Mucosa of gallbladder (tissue), 1 donor: ENCODE measurements at regions not wholly inside any gene's neighbourhood (a gene's known extent, or its start where the extent isn't known, plus 50 kb on each side); places are given as distances from the start of the nearest gene placed in this dataset.

Experiments
- DNase-seq: peaks from one replicate; pipeline ENCODE4 v3.0.0-alpha.2; 2020; ENCODE audit warnings: low spot score
- donor health status: DM: no; HTN: no; CAD: no.

DNA sequence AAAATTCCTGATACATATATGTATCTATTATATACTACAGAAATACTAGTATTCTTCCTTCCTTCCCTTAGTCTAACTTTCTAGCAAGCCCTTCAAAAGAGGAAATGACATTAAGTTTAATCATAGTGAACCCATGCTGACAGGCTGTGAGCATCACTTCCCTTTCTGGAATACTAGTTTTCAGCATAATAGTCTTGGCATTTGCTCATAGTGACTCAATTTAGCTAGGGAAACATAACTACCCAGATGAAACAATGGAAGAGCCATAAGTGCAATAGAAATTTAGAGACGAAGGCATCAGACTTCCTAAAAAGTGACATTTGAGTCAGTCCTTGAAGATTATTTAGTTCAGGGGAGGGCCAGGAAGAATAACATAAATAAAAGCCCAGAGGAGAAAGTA, 184.5 kb upstream of the CRY1 start:
- no peak for DNase-seq

DNA sequence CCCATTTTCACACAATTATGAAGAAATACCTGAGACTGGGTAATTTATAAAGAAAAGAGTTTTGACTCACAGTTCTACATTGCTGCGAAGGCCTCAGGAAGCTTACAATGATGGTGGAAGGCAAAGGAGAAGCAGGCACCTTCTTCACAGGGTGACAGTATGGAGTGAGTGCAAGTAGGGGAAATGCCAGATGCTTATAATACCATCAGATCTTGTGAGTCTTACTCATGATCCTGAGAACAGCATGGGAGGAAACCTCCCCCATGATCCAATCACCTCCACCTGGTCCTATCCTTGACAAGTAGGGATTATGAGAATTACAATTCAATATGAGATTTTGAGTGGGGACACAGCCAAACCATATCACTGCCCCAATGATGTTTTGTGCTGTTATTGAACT, 189.3 kb upstream of the CRY1 start:
- DNase-seq: no peak

DNA sequence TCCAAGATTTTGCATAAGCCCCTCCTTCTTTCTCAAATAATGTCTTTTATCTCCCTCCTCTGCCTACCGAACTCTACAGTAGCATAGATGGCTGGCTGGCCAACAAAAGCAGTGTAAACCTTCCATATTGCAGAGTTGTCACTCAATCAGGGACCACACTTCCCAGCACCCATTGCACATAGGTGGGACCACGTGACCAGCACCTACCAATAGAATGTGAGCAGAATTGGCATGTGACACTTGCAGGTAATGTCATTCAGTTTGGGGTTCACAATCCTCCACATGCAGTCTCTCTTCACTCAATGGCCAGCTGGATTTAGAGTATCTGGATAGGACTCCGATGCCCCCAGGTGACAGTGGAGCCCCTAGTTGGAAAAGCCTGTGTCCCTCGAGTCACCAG, 190.3 kb upstream of the CRY1 start:
- no peak for DNase-seq

DNA sequence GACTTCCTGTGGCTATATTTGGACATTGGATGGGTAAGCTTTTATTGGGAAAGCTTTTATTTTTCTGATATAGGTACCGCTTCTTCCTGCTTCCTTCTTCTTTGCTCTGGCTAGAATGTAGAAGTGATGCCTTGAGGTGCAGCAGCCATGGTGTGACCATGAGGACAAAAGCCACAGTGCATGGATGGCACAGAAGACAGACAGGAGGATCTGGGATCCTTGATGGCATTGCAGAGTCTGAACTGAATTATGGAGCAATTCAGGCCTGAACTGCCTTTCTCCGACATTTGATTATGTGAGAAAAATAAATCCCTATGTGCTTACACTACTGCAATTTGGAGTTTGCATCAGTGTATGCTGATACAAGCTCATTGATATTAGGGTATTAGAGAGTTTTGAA, 191.3 kb upstream of the CRY1 start:
- no peak for DNase-seq

DNA sequence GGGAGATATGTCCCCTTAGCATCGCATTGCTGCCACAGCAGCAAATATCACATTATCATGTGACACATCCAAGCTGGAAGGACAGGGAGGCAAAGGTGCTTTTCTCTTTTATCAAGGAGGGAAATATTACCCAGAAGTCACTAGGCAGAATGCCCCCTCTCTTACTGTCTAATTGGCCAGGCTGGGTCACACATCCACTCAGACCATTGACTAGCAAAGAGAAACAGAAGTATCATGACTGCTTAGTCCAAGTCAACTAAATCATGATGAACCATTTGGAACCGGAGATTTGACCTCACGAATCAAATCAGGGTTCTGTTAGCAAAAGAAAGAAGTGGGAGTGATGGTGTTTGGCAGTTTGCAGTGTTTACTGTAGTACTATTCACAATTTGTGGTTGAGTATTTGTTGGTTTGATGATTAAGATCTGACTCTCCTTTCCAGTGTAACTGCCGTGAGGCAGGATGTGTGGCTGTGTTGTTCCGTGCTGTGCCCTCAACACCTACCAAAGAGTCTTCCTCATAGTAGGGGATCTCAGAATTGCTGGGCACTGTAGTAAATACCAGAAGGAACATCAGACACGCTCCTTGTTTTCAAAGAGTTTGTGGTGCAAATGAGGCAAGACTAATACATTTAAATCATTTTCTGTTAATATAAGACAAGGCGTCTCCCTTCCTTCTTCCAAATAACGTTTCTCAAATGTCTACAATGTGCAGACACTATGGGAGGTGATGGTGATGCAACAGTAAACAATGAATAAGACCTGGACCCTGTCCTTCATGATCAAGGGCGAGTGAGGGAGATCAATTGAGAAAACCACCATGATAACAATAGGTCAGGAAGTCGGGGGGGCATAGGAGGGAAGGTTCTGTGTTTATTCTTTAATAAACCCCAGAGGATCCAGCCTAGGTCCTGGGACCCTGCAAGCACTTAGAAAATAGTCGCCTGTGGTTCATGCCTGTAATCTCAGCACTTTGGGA, 194.4 kb upstream of the CRY1 start:
- DNase-seq: no peak

DNA sequence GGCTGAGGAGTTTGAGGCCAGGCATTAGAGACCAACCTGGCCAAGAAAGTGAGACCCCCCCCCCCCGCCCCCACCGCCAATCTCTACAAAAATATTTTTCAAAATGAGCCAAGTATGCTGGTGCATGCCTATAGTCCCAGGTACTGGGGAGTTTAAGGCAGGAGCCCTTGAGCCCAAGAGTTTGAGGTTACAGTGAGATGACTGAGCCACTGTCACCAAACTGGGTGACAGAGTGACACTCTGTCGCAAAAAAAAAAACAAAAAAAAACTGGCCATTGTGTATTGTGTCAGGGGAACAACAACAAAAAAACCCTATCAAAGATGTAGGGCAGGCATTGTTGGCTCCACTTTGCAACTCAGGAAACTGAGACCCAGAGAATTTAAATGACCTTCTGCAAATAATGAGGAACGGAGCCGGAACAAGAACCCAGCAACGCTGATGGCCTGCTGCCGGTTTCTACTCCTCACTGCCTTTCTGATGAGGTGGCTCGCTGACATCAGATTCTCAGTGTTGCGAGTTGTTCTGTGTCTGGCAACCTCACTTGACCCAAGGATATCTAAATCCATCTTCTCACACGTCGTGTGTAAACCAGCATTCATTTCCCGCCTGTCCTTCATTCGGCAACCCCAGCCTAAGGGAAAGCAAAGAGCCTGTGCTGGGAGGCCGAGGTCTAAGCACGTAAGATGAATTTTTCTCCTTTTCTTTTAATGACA, 195.2 kb upstream of the CRY1 start:
- DNase-seq: no peak

DNA sequence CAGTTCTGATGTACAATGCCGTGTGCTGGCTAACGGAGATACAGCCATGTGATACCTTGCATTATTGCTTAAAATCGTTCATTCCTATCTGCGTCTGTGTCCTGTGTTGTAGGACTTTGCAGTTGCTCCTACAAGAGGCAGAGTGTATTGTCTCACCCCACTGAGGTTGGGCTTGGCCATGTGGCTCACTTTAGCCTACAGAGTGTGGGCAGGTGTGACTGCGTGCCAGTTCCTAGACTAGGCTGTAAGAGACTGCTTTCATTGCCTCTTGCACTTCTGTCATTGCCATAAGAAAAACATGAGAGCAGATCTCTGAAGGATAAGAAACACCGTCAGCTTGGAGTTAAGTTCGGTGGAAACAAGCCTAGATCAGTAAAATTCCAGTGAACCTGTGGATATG, 197.7 kb upstream of the CRY1 start:
- no peak for DNase-seq

DNA sequence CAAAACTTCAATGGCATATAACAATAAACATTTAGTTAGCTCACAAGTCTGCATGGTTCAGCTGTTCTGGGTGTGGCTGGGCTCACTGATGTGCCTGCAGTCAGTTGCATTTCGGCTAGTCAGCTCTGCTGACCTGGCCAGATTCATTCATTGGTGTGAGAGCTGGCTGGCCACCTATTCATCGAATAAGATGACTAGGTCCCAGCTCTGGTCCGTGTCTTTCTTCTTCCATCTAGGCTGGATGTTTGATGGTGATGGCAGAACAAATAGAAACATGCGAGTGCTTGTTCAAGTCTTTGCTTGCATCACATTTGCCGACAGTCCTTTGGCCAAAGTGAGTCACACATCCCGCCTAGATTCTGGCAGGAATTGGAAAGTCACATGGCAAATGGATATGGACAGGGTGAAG, 203.3 kb upstream of the CRY1 start:
- DNase-seq: no peak

DNA sequence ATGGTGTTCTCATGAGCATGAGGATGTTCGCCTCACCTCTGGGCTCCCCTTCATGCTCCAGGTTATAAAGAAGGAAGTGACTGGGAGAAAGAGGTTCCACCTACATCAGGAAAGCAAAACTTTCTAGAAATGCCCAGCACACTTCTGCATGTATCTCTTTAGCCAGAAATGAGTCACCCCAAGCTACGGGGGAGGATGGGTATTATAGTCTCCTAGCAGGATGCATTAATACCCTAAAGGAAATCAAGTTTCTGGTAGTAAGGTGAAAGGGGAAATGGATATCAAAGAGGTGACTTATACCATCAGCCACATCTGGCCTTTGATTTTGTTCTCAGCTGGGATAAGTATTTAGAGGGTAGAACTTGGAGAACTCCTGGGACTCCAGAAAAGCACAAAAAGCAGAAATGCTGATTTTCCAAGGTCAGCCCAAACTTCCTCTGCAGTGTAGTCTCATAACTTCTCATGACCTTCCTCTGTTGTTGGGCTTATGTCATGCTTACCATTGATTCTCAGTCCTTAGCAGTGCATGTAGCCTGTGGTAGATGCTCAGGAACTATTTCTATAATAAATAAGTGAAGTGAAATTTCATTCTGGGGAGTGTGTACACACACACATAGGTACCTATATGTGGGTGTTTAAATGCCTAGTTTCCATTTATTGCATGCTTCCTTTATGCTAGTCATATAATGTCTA, 209.4 kb upstream of the CRY1 start:
- DNase-seq: no peak

DNA sequence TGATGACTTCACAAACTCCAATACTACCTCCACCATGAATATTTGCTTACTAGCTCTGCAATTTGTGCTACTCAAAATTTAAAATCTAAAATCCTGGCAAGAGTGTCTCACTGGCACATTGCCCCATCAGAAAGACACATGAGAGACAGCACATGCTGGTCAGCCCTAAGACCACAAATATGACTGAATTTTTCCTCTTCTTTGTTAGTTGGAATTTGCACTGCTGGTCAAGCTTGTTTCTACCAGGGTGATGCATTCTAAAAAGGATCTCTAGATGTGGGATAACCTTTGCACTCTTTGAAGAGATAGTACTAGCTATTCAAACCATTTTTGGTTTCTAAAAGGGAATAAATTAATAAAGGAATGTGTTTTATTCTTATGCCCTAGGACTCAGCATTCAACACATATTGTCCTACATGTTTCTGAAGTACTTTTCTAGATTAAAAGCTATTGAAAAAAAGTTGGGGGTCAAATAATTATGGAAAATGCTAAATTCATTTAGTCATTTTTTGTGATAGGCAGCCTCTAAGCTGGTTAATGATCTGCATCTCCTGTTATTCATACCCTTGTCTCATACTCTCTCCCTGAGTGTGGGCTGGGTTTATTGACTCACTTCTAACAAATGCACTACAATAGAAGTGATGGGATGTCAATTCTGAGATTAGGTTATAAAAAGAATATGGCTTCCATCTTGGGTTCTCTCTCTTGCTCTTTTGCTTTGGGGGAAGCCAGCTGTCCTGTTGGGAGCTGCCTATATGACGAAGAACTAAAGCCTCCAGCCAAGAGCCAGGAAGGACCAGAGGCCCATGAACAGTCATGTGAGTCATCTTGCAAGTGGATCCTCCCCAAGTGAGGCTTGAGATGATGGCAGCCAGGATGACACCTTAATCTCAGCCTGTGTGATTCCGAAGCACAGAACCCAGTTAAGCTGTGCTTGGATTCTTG, 211.5 kb upstream of the CRY1 start:
- DNase-seq: no peak

DNA sequence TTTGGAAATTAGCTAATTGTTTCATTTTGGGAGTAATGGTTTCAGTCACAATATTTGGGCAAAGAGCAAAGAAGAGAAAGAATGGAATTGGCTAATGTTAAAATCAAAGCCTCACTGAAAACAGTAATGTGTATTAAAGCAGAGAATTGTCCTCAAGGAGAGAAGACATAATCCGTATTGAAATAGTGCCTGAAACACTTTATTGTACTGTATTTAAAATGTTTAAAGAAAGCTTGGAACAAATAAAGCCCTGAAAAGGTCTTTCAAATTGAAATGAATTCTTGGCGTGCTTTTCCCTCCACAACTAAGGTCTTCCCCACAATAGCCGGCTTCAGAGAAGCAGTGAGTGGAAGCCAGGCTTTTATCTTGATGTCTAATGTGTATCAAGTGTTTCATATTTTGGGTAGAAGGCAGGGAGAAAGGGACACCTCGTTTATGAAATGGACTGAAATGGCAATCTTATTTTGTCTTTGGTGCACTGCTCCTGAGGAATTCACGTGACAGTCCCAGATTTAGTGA, 212.9 kb upstream of the CRY1 start:
- no peak for DNase-seq

DNA sequence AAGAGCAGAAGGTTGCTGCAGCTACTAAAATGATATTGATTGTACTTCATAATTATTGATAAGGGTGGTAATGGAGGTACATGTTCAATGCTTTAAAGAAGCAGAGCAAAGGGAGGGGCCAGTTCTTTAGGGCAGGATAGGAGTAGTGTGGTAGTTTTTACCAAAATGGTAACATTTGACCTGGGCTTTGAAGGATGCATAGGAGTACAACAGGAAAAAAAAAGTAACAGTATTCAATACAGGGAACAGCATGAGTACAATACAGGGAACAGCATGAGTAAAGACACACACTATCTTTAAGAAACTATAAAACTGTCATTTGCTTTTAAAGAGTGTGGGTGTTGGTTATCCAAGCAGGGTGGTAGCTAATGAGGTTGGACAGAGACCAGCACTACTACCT, 215.0 kb upstream of the CRY1 start:
- no peak for DNase-seq

DNA sequence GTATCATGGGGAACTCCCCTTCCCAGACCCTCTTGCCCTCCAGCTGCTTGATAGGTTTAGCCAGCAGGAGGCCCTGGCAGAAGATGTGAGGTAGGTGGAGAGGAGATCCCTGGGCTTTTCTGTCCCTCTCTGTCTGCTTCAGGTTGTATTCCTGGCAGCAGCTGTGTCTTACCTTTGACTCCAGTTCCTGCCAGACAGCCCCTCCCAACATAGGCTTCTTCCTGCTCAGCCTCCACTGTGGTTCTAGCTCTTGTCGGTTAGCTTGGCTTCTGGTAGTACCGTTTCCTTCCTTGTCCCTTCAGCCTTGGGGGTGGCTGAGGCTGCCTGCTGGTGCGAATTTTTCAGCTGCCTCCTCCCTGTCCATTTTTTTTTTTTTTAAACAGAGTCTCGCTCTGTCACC, 215.7 kb upstream of the CRY1 start:
- no peak for DNase-seq

DNA sequence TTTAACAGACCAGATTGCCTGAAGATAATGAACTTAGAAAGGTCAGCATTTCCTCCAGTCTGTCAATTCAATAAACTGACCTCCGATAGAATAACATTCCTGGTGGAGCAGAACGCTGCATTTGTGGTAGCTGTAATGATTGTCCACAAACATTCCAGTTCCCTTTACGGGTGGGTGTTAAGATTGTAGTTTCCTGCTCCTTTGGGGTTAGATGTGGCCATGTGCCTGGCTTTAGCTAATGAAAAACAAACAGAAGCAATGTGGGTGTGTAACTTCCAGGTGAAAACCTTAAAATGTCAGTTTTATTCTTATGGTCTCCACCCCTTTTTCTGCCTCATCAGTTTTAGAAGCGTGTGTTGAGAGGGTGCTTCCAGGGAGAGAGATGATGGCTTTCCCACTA, 217.3 kb upstream of the CRY1 start:
- no peak for DNase-seq

DNA sequence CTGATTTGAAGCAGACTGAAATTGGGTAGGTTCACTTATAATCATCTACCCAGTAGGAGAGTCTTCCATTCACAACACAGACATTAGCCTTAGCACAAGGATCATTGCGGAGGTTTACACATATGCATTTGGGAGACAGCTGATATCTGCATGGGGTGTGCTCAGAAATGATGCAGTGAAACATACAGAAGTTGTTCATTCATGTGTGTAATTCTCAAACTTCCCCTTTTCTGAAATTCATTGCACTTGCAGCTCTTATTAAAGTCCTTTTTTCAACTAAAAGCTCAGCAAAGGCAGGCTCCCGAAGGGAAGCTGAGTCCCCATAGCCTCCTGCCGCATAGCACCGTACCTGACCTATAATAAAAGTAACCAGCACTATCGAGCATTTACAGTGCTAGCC, 218.3 kb upstream of the CRY1 start:
- DNase-seq: no peak

DNA sequence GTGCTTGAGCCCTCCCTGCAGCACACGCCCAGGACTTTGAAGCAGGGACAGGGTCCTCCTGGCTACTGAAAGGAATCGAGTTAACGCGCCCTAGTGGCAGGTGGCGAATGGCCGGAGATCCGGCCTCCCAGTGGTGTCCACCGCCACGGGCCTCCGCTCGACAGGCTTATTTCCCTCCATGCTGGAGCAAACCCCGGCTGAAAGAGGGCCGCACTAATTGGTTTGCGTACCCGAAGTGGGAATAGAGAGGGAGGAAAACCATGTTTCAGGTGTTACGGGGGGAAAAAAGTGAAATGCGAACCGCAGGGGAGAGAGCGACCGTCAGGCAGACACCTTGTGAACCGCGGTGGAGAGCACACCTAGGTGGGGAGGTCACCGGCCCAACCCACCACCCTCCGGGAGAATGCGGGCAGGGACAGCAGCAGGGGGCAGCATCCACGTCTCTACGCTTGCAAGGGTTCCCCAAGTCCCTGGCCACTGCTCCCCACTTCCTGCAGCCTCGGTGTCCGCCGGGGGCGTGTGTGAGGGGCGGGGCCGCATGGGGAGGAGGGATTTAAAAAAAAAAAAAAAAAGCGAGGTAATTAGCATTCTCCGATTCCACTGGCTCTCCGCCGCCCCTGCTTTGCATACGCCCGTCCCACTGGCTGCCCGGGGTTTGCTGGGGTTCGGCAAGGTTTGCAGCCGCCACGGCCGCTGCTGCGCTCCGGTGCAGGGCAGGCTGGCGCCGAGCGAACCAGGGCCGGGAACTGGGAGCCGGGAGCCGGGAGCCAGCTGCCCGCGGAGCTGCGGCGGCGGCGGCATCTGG, 224.6 kb upstream of the CRY1 start:
- peak; percentile 87 for DNase-seq

DNA sequence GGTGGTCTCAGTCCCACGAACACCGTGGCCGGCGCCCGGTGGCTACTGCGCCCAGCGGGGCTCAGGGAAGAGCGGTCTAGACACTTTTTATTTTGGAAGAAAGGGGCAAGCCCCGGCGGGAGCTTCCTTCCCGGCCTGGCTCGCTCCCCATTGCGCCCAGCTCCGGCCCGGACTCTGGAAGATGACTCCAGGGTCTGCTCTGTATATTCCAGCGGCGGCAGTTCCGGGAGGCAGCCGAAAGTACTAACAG, 225.1 kb upstream of the CRY1 start:
- DNase-seq: no peak

DNA sequence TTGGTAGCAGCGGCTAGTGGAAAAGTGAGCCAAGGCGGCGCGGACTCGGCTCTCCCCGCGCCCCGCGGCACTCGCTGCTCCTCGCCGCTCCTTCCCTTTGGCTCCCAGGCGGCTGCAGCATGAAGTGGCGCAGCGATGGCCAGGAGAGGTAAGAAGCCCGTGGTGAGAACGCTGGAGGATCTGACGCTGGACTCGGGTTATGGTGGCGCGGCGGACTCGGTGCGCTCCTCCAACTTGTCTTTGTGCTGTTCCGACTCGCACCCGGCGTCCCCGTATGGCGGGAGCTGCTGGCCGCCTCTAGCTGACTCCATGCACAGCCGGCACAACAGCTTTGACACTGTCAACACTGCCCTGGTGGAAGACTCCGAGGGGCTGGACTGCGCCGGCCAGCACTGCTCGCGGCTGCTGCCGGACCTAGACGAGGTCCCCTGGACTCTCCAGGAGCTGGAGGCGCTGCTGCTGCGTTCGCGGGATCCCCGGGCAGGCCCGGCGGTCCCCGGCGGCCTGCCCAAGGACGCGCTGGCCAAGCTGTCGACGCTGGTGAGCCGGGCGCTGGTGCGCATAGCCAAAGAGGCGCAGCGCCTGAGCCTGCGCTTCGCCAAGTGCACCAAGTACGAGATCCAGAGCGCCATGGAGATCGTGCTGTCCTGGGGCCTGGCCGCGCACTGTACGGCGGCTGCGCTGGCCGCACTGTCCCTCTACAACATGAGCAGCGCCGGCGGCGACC, 225.6 kb upstream of the CRY1 start:
- no peak for DNase-seq

DNA sequence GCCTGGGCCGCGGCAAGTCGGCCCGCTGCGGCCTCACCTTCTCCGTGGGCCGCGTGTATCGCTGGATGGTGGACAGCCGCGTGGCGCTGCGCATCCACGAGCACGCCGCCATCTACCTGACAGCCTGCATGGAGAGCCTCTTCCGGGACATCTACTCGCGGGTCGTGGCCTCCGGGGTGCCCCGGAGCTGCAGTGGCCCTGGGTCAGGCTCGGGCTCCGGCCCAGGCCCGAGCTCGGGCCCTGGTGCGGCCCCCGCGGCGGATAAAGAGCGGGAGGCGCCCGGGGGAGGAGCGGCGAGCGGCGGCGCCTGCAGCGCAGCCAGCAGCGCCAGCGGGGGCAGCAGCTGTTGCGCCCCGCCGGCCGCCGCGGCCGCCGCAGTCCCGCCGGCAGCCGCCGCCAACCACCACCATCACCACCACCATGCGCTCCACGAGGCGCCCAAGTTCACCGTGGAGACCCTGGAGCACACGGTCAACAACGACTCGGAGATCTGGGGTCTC, 226.2 kb upstream of the CRY1 start:
- DNase-seq: no peak
